ENCODE measurements at regions not wholly inside any gene's neighbourhood (a gene's known extent, or its start where the extent isn't known, plus 50 kb on each side); places are given as distances from the start of the nearest gene placed in this dataset.

- TF ChIP-seq CTCF (IDR thresholded peaks at IDR 0.05 in 8 of 11, conservative IDR thresholded peaks at IDR 0.05 in 3 of 11) (no peak), POLR2A (IDR thresholded peaks at IDR 0.05) (no peak), POLR2AphosphoS5 (IDR thresholded peaks at IDR 0.05) (no peak)
Measured at GRCh38 chr4:116088771-116089170, 975.4 kb upstream of the NDST4 start.
